ENCODE measurements at regions not wholly inside any gene's neighbourhood (a gene's known extent, or its start where the extent isn't known, plus 50 kb on each side); places are given as distances from the start of the nearest gene placed in this dataset.
A peak's percentile ranks its signal among the peaks of the same experiment; 100 is the strongest.

GRCh38 chr2:207227062-207227748 lies 61.5 kb upstream of the KLF7 start:
- H3K4me3 ChIP-seq (ENCODE audit: low read length), result no peak overlapping the region
- no peaks in the 10 kb centered on the region for H3K79me2 ChIP-seq (ENCODE audit: control insufficient read depth, insufficient read depth, low read length)

GRCh38 chr2:207227749-207228145 lies 62.0 kb upstream of the KLF7 start:
- Histone ChIP-seq H3K23ac (ENCODE audit: low read length) (no peak overlapping the region), H3K4me3 (ENCODE audit: low read length) (no peak overlapping the region), H2BK15ac (replicated peaks; ENCODE audit: low read depth) (no peak overlapping the region), H2AK5ac (ENCODE audit: low read length) (peak overlapping the region; percentile 65), H3K9ac (ENCODE audit: low read length) (peak overlapping the region; percentile 54), H3K27me3 (ENCODE audit: insufficient read depth, low read length, poor library complexity) (no peaks in the 10 kb centered on the region), H4K5ac (ENCODE audit: low read length) (no peak overlapping the region), H3K27ac (ENCODE audit: low read depth, low read length) (peak overlapping the region; percentile 32), H3K4ac (ENCODE audit: low read depth, low read length) (no peak overlapping the region), H3K4me1 (ENCODE audit: control insufficient read depth, low read depth, low read length) (peaks cover 33% of the 10 kb centered on the region), H3K56ac (ENCODE audit: low read length) (peak overlapping the region; percentile 66), H3K18ac (ENCODE audit: low read length) (peak overlapping the region; percentile 53), H2BK120ac (ENCODE audit: low read depth, low read length) (peak overlapping the region; percentile 14), H4K8ac (ENCODE audit: low read depth, low read length) (no peak overlapping the region), H3K36me3 (ENCODE audit: control insufficient read depth, insufficient read depth, low read length) (no peaks in the 10 kb centered on the region), H3K79me2 (ENCODE audit: control insufficient read depth, insufficient read depth, low read length) (no peaks in the 10 kb centered on the region), H3K4me2 (ENCODE audit: low read length) (no peak overlapping the region), H3K79me1 (ENCODE audit: low read length) (no peaks in the 10 kb centered on the region), H2BK5ac (ENCODE audit: low read length) (peak overlapping the region; percentile 65)
- no peak for DNase-seq
- no CpG with 5 or more reads among the region's 3 CpGs for WGBS (ENCODE audit: extremely low coverage, insufficient coverage, low lambda C conversion rate)

More at GRCh38 chr2:207227062-207227748, 61.5 kb upstream of the KLF7 start:
- H3K36me3 ChIP-seq (ENCODE audit: control insufficient read depth, insufficient read depth, low read length), result no peaks in the 10 kb centered on the region
- H3K4me1 ChIP-seq (ENCODE audit: control insufficient read depth, low read depth, low read length), result peaks cover 33% of the 10 kb centered on the region
- no peak overlapping the region for H2AK5ac ChIP-seq (ENCODE audit: low read length)
- no peak overlapping the region for H3K4ac ChIP-seq (ENCODE audit: low read depth, low read length)
- no peak overlapping the region for H4K8ac ChIP-seq (ENCODE audit: low read depth, low read length)
- WGBS (ENCODE audit: extremely low coverage, insufficient coverage, low lambda C conversion rate), result no CpG with 5 or more reads among the region's 18 CpGs
- peak overlapping the region; percentile 80 for H2BK5ac ChIP-seq (ENCODE audit: low read length)
- peak overlapping the region; percentile 53 for H3K18ac ChIP-seq (ENCODE audit: low read length)
- H4K5ac ChIP-seq (ENCODE audit: low read length), result no peak overlapping the region
- peak overlapping the region; percentile 48 for H3K27ac ChIP-seq (ENCODE audit: low read depth, low read length)
- DNase-seq, result peak; percentile 94
- no peak overlapping the region for H2BK120ac ChIP-seq (ENCODE audit: low read depth, low read length)
- peak overlapping the region; percentile 54 for H3K9ac ChIP-seq (ENCODE audit: low read length)
- H3K23ac ChIP-seq (ENCODE audit: low read length), result no peak overlapping the region
- no peaks in the 10 kb centered on the region for H3K27me3 ChIP-seq (ENCODE audit: insufficient read depth, low read length, poor library complexity)
- H3K79me1 ChIP-seq (ENCODE audit: low read length), result no peaks in the 10 kb centered on the region
- H3K56ac ChIP-seq (ENCODE audit: low read length), result peak overlapping the region; percentile 83
- H3K4me2 ChIP-seq (ENCODE audit: low read length), result peak overlapping the region; percentile 18
- no peak overlapping the region for H2BK15ac ChIP-seq (replicated peaks; ENCODE audit: low read depth)

- H3K79me1 ChIP-seq (ENCODE audit: low read length), result no peaks in the 10 kb centered on the region
- no peak overlapping the region for H2BK5ac ChIP-seq (ENCODE audit: low read length)
- no peak for DNase-seq
- peak overlapping the region; percentile 57 for H3K56ac ChIP-seq (ENCODE audit: low read length)
- peaks cover 33% of the 10 kb centered on the region for H3K4me1 ChIP-seq (ENCODE audit: control insufficient read depth, low read depth, low read length)
- no peak overlapping the region for H2BK15ac ChIP-seq (replicated peaks; ENCODE audit: low read depth)
- no peak overlapping the region for H4K8ac ChIP-seq (ENCODE audit: low read depth, low read length)
- peak overlapping the region; percentile 61 for H2AK5ac ChIP-seq (ENCODE audit: low read length)
- H2BK120ac ChIP-seq (ENCODE audit: low read depth, low read length), result no peak overlapping the region
- no peak overlapping the region for H3K23ac ChIP-seq (ENCODE audit: low read length)
- no peak overlapping the region for H3K27ac ChIP-seq (ENCODE audit: low read depth, low read length)
- no peak overlapping the region for H3K4me3 ChIP-seq (ENCODE audit: low read length)
- no peak overlapping the region for H4K5ac ChIP-seq (ENCODE audit: low read length)
- peak overlapping the region; percentile 35 for H3K18ac ChIP-seq (ENCODE audit: low read length)
- H3K79me2 ChIP-seq (ENCODE audit: control insufficient read depth, insufficient read depth, low read length), result no peaks in the 10 kb centered on the region
- H3K4ac ChIP-seq (ENCODE audit: low read depth, low read length), result no peak overlapping the region
- H3K27me3 ChIP-seq (ENCODE audit: insufficient read depth, low read length, poor library complexity), result no peaks in the 10 kb centered on the region
- no peak overlapping the region for H3K9ac ChIP-seq (ENCODE audit: low read length)
- no peaks in the 10 kb centered on the region for H3K36me3 ChIP-seq (ENCODE audit: control insufficient read depth, insufficient read depth, low read length)
- WGBS (ENCODE audit: extremely low coverage, insufficient coverage, low lambda C conversion rate), result no CpG with 5 or more reads among the region's 3 CpGs
- no peak overlapping the region for H3K4me2 ChIP-seq (ENCODE audit: low read length)
These were observed 62.7 kb upstream of the KLF7 start for GRCh38 chr2:207228402-207228801.

GRCh38 chr2:207229161-207229560 lies 63.4 kb upstream of the KLF7 start:
- Histone ChIP-seq H4K8ac (ENCODE audit: low read depth, low read length) (no peak overlapping the region), H3K79me2 (ENCODE audit: control insufficient read depth, insufficient read depth, low read length) (no peaks in the 10 kb centered on the region), H3K56ac (ENCODE audit: low read length) (no peak overlapping the region), H3K18ac (ENCODE audit: low read length) (peak overlapping the region; percentile 62), H3K4me1 (ENCODE audit: control insufficient read depth, low read depth, low read length) (peaks cover 32% of the 10 kb centered on the region), H2AK5ac (ENCODE audit: low read length) (no peak overlapping the region), H2BK15ac (replicated peaks; ENCODE audit: low read depth) (no peak overlapping the region), H2BK5ac (ENCODE audit: low read length) (no peak overlapping the region), H3K23ac (ENCODE audit: low read length) (no peak overlapping the region), H3K27ac (ENCODE audit: low read depth, low read length) (no peak overlapping the region), H2BK120ac (ENCODE audit: low read depth, low read length) (no peak overlapping the region), H3K4me3 (ENCODE audit: low read length) (no peak overlapping the region), H3K79me1 (ENCODE audit: low read length) (no peaks in the 10 kb centered on the region), H3K9ac (ENCODE audit: low read length) (no peak overlapping the region), H3K4me2 (ENCODE audit: low read length) (no peak overlapping the region), H3K4ac (ENCODE audit: low read depth, low read length) (no peak overlapping the region), H4K5ac (ENCODE audit: low read length) (no peak overlapping the region), H3K36me3 (ENCODE audit: control insufficient read depth, insufficient read depth, low read length) (no peaks in the 10 kb centered on the region), H3K27me3 (ENCODE audit: insufficient read depth, low read length, poor library complexity) (no peaks in the 10 kb centered on the region)
- WGBS (ENCODE audit: extremely low coverage, insufficient coverage, low lambda C conversion rate), result no CpG with 5 or more reads among the region's 3 CpGs
- peak; percentile 31 for DNase-seq

- Histone ChIP-seq H4K5ac (ENCODE audit: low read length) (no peak overlapping the region), H3K18ac (ENCODE audit: low read length) (no peak overlapping the region), H4K8ac (ENCODE audit: low read depth, low read length) (no peak overlapping the region), H3K27ac (ENCODE audit: low read depth, low read length) (no peak overlapping the region), H2AK5ac (ENCODE audit: low read length) (no peak overlapping the region), H3K79me2 (ENCODE audit: control insufficient read depth, insufficient read depth, low read length) (no peaks in the 10 kb centered on the region), H2BK15ac (replicated peaks; ENCODE audit: low read depth) (no peak overlapping the region), H3K79me1 (ENCODE audit: low read length) (no peaks in the 10 kb centered on the region), H3K9ac (ENCODE audit: low read length) (no peak overlapping the region), H3K27me3 (ENCODE audit: insufficient read depth, low read length, poor library complexity) (no peaks in the 10 kb centered on the region), H3K56ac (ENCODE audit: low read length) (peak overlapping the region; percentile 36), H3K4ac (ENCODE audit: low read depth, low read length) (no peak overlapping the region), H2BK120ac (ENCODE audit: low read depth, low read length) (no peak overlapping the region), H3K4me1 (ENCODE audit: control insufficient read depth, low read depth, low read length) (peaks cover 22% of the 10 kb centered on the region), H3K23ac (ENCODE audit: low read length) (no peak overlapping the region), H3K4me2 (ENCODE audit: low read length) (no peak overlapping the region), H2BK5ac (ENCODE audit: low read length) (no peak overlapping the region), H3K36me3 (ENCODE audit: control insufficient read depth, insufficient read depth, low read length) (no peaks in the 10 kb centered on the region), H3K4me3 (ENCODE audit: low read length) (no peak overlapping the region)
- no CpG with 5 or more reads among the region's 6 CpGs for WGBS (ENCODE audit: extremely low coverage, insufficient coverage, low lambda C conversion rate)
- DNase-seq, result peak; percentile 73
These were observed 64.7 kb upstream of the KLF7 start for GRCh38 chr2:207230261-207231105.

Data from mesendoderm (in vitro differentiated cells).